GM18873 (cell line): ENCODE measurements at regions not wholly inside any gene's neighbourhood (a gene's known extent, or its start where the extent isn't known, plus 50 kb on each side); places are given as distances from the start of the nearest gene placed in this dataset.

ENCODE experiments used
- ATAC-seq: cut with Tn5 transposase; IDR thresholded peaks from one replicate; pipeline ENCODE4 v1.9.1; 2021; ENCODE audit warnings: mild to moderate bottlenecking, moderate library complexity, moderate number of reproducible peaks; ENCODE audit not compliant: unreplicated experiment, low FRiP score

- ATAC-seq: no peak
These were observed 101.8 kb upstream of the COL21A1 start for GRCh38 chr6:56349194-56349593.

GRCh38 chr6:56348578-56348977, 101.2 kb upstream of the COL21A1 start:
- no peak for ATAC-seq

GRCh38 chr6:56347526-56347925, 100.1 kb upstream of the COL21A1 start:
- ATAC-seq: no peak

- ATAC-seq: no peak
These were observed 99.6 kb upstream of the COL21A1 start for GRCh38 chr6:56346958-56347357.

GRCh38 chr6:56345376-56345995, 98.1 kb upstream of the COL21A1 start:
- no peak for ATAC-seq

- no peak for ATAC-seq
These were observed 95.9 kb upstream of the COL21A1 start for GRCh38 chr6:56343295-56343694.

- no peak for ATAC-seq
These were observed 92.1 kb upstream of the COL21A1 start for GRCh38 chr6:56339524-56339923.

GRCh38 chr6:56335726-56336125, 88.3 kb upstream of the COL21A1 start:
- no peak for ATAC-seq

GRCh38 chr6:56334937-56335336, 87.6 kb upstream of the COL21A1 start:
- no peak for ATAC-seq

- no peak for ATAC-seq
These were observed 82.1 kb upstream of the COL21A1 start for GRCh38 chr6:56329271-56330050.

- no peak for ATAC-seq
These were observed 81.3 kb upstream of the COL21A1 start for GRCh38 chr6:56328728-56329090.

- no peak for ATAC-seq
These were observed 80.8 kb upstream of the COL21A1 start for GRCh38 chr6:56327946-56328727.

- ATAC-seq: no peak
These were observed 77.0 kb upstream of the COL21A1 start for GRCh38 chr6:56324396-56324795.

GRCh38 chr6:56318851-56319250, 71.5 kb upstream of the COL21A1 start:
- ATAC-seq: no peak

- no peak for ATAC-seq
These were observed 67.5 kb upstream of the COL21A1 start for GRCh38 chr6:56314683-56315523.

- no peak for ATAC-seq
These were observed 64.4 kb upstream of the COL21A1 start for GRCh38 chr6:56311533-56312448.

GRCh38 chr6:56311061-56311460, 63.7 kb upstream of the COL21A1 start:
- ATAC-seq: no peak

GRCh38 chr6:56310241-56310640, 62.9 kb upstream of the COL21A1 start:
- no peak for ATAC-seq

GRCh38 chr6:56299916-56300315, 52.5 kb upstream of the COL21A1 start:
- ATAC-seq: no peak
